H4 (cell line): ENCODE measurements at regions not wholly inside any gene's neighbourhood (a gene's known extent, or its start where the extent isn't known, plus 50 kb on each side); places are given as distances from the start of the nearest gene placed in this dataset.
A peak's percentile ranks its signal among the peaks of the same experiment; 100 is the strongest.

Experiments used
- DNase-seq: peaks from one replicate; pipeline ENCODE4 v3.0.0-alpha.2; 2015; ENCODE audit warnings: low spot score

DNA sequence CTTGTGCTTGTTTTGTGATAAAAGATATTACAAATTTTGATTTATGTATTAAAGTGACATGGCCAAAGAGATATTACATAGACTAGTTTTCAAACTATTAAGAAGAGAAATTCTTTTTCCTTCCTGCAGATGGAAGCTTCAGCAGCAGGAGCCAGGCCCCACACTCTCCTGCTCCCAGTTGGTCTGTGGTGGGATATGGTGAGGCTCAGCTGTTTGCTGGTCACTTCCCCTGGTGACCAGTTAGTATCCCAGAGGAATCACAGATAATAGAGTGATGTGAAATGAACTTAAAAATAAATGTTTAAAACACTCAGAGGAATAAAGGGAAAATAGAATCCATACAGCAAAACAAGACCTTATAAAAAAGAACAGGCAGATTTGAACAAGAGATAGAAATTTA lies 154.7 kb downstream of the KTN1 start:
- no peak for DNase-seq

GRCh38 chr14:55739967-55740648 lies 160.1 kb downstream of the KTN1 start:
- no peak for DNase-seq

GRCh38 chr14:55740649-55740989 lies 160.6 kb downstream of the KTN1 start:
- no peak for DNase-seq

DNA sequence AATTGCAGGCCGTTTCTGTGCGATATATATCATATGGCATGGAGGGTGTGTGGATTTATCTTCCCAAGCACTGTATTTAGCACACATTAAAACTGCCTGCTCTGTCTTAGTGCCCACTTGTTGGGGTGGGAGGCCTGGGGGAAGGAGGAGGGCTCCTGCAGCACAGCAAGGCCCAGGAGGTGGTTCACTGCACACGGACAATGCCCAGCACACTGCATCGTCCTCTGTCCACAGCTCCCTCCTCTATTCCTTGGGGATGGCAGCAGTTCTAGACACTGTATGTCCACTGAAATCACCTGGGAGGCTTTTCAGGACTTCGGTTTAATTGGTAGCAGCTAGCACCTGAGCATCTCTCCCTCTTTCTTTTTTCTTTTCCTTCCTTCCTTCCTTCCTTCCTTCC lies 161.2 kb downstream of the KTN1 start:
- no peak for DNase-seq

GRCh38 chr14:55743551-55743950 lies 163.5 kb downstream of the KTN1 start:
- no peak for DNase-seq

GRCh38 chr14:55744321-55744720 lies 164.3 kb downstream of the KTN1 start:
- DNase-seq: no peak

GRCh38 chr14:55745906-55746305 lies 165.9 kb downstream of the KTN1 start:
- no peak for DNase-seq

DNA sequence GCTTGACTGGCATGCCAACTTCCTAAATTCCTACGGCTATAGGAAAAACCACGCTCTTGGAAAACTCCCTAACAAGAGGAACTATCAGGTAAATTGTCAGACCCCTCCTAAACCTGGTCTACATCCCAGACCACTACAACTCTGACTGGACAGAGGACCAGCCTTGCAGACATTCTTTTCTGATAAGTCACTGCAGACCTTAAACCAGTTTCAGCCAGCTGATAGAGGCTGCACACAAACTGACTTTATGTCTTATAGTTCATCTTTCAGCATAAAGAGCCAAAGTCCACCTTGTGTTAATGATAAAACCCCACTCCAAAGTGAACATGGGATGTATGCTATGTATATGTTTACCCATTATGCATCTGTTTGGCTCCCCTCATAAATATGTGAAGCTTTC lies 166.6 kb downstream of the KTN1 start:
- DNase-seq: no peak

GRCh38 chr14:55747186-55747585 lies 167.2 kb downstream of the KTN1 start:
- DNase-seq: no peak

GRCh38 chr14:55749201-55749812 lies 169.3 kb downstream of the KTN1 start:
- no peak for DNase-seq

- DNase-seq: no peak
These were observed 169.9 kb downstream of the KTN1 start for GRCh38 chr14:55749946-55750345.

DNA sequence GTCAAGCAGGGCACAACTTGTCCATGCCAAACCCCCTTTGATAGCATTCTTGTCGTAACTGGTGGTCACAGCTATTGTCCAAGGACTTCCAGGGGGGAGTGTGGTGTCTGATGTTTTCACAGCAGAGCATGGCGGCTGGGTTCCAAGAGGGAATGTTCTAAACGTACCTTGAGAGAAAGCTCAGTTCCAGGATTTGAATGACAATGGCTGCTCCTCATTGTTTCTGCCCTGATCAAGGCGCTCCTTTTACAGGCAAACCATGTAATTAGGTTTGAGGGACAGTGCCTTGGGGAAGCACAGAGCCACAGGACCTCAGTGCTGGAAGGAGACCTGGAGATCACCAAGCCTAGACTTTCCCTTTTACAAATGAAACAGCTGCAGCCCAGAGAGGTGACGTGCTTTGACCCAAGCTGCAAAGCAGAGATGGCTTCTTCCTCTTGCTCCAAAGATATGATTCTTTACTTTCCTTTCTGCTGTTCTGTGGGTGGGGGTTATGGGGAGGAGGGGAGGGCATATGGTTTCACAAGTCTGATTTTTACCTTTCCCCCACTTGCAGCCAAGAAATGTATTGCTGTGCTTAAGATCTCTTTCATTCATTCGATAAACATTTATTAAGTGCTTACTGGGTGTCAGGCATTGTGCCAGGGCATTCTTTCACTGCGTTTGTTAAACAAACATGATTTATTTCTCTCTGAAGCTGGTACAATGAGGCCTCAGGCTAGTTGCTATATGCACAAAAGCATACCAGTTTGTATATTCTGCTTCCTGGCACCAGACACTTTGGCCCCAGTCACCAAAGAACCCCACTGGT lies 172.8 kb downstream of the KTN1 start:
- peak; percentile 85 for DNase-seq

DNA sequence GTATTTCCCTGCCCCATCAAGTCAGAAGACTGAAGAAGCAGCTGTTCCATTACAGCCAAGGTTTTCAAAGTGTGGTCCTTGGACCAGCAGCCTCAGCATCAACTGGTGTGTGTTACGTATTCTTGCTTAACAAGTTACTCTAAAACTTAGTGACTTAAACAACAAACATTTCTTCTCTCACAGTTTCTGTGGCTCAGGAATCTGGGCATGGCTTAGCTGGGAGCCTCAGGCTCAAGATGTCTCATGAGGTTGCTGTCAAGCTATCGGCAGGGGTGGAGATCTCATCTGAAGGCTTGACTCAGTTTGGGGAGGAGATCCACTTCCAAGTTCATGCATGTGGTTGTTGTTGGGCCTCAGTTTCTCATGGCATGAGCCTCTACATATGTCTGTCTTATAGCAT lies 174.5 kb downstream of the KTN1 start:
- no peak for DNase-seq

DNA sequence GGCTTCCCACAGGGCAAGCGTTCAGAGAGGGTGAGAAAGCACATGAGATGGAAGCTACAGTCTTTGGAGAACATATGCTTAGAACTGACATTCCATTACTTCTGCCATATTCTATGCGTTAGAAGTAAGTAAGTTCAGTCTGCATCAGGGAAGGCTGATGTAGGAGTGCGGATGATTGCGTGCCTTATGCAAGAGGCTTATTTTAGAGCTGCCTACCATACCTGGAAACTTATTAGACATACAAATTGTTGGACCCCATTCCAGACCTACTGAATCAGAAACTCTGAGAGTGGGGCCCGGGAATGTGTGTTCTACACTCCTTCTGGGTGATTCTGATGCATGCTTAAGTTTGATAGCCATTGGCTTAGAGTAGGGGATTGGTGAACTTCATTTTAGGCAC lies 174.9 kb downstream of the KTN1 start:
- DNase-seq: no peak

GRCh38 chr14:55756078-55756477 lies 176.1 kb downstream of the KTN1 start:
- DNase-seq: no peak

GRCh38 chr14:55756557-55756956 lies 176.6 kb downstream of the KTN1 start:
- no peak for DNase-seq

DNA sequence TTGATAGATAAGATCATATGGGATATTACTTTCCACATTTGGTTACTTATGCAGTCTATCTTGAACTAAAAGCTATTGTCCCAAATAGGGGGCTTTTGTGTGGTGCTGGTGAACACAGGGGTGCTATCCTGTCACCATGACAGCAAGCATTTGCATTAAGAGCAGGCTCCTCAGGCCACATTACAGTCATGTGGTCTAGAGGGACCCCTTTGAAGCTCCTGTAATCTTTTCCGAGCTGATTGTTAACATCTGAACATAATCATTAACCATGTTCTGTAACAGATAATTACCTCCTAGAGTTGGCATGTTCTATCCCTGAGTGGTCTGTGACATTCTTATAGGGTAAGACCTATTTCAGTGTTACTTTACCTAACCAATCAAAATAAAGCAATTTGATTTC lies 178.8 kb downstream of the KTN1 start:
- no peak for DNase-seq

GRCh38 chr14:55760789-55761566 lies 181.0 kb downstream of the KTN1 start:
- DNase-seq: no peak

DNA sequence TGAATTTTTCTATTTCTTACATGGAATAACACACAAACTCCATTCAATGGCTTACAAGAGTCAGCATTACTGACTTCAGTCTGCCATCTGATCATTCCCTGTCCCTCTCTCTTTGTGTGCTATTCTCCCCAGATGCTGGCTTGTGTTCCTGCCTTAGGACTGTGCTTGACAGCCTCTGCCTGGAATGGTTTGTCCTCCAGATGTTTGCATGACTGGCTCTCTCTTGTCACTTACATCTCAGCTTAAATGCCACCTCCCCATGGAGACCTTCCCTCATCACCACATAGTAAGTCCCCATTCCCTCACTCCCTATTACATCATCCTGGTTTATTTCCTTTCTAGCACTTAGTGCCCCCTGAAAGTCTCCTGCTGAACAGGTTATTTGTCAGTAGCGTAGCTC lies 181.6 kb downstream of the KTN1 start:
- no peak for DNase-seq

DNA sequence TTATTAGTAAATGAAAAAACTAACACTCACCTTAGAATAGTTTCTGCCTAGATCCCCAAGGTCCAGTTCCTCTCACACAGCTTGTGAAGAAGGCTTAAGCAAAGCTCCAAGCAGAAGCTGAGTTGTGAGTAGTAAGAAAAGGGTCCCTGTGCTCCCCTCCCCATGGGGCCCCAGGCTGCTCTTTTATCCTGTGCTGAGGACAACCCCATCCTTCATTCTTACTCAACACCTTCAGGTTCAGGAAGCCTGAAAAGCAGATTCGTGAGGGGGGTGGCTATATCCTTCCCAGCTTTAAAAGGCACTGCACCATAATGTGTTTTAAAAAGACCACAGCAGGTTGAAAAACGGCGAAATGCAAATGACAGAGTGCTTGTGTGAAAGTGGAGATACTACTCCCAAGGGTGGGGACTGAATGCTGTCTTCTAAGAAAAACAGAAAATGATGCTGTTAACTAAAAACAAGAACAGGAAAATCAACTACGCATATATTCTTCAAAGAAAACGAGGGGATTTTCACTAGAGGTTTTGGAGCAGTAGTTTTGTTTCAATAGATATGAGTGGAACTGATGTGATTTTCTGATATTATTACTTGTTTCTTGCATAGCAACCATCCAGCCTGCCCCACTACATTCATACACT lies 182.7 kb downstream of the KTN1 start:
- no peak for DNase-seq

DNA sequence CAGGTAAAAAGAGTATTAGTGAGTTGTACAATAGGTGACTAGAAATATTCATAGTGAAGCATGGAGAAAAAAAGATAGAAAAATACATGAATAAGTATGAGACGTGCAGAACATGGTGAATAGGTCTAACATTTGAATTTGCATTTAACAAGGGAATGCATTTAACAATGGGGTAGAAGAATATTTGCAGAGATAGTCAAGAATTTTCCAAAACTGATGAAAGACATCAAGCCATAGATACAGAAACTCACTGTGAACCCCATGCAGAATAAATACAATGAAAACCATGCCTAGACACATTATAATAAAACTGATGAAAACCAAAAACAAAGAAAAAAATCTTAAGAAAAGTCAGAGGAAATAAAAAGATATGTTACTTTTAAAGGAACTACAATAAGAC lies 184.8 kb downstream of the KTN1 start:
- no peak for DNase-seq

DNA sequence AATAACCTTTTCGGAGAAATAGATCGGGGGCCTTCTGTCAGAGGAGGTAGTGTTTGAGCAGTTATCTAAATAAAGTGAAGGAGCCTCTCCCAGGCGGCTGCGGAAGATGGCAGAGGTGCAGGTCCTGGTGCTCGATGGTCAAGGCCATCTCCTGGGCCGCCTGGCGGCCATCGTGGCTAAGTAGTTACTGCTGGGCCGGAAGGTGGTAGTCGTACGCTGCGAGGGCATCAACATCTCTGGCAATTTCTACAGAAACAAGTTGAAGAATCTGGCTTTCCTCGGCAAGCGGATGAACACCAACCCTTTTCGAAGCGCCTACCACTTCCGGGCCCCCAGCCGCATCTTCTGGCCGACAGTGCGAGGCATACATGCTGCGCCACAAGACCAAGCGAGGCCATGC lies 186.1 kb downstream of the KTN1 start:
- DNase-seq: no peak
